Liver (tissue), 8 donors: ENCODE measurements at regions not wholly inside any gene's neighbourhood (a gene's known extent, or its start where the extent isn't known, plus 50 kb on each side); places are given as distances from the start of the nearest gene placed in this dataset.
A peak's percentile ranks its signal among the peaks of the same experiment; 100 is the strongest.

Source experiments
- DNase-seq: peaks from one replicate; pipeline ENCODE4 v3.0.0-alpha.2; 2017; ENCODE audit warnings: low spot score
- H3K27ac ChIP-seq, 2 donors: one replicate each; pipeline ENCODE4 v1.7.0; 2013; ENCODE audit warnings: inconsistent platforms in 2 of 2, low read length in 2 of 2, control low read depth in 1 of 2, low read depth in 1 of 2, mild to moderate bottlenecking in 1 of 2
- H3K27me3 ChIP-seq, 4 donors: one replicate each; pipeline versions ENCODE4 v1.6.1 to v1.7.0; 2013; ENCODE audit warnings: low read length in 3 of 4, inconsistent platforms in 1 of 4, mild to moderate bottlenecking in 1 of 4, moderate library complexity in 1 of 4; ENCODE audit not compliant: control insufficient read depth in 4 of 4, insufficient read depth in 4 of 4
- H3K36me3 ChIP-seq, 4 donors: one replicate each; pipeline versions ENCODE4 v1.6.1 to v1.7.0; 2013; ENCODE audit warnings: low read length in 3 of 4, mild to moderate bottlenecking in 3 of 4, low read depth in 1 of 4, moderate library complexity in 1 of 4; ENCODE audit not compliant: control insufficient read depth in 4 of 4, insufficient read depth in 3 of 4
- H3K4me1 ChIP-seq, 4 donors: one replicate each; pipeline versions ENCODE4 v1.6.1 to v1.7.0; 2013; ENCODE audit warnings: low read length in 3 of 4, mild to moderate bottlenecking in 3 of 4, moderate library complexity in 1 of 4; ENCODE audit not compliant: control insufficient read depth in 4 of 4, insufficient read depth in 4 of 4
- H3K4me3 ChIP-seq, 3 donors: one replicate each; pipeline versions ENCODE4 v1.6.1 to v1.7.0; 2013; ENCODE audit warnings: low read length in 3 of 3, control low read depth in 1 of 3, low read depth in 1 of 3, mild to moderate bottlenecking in 1 of 3
- H3K9ac ChIP-seq, 2 donors: one replicate each; pipeline ENCODE4 v1.7.0; 2013; ENCODE audit warnings: low read length in 2 of 2, mild to moderate bottlenecking in 2 of 2, moderate library complexity in 2 of 2, control low read depth in 1 of 2, low read depth in 1 of 2
- H3K9me3 ChIP-seq, 4 donors: one replicate each; pipeline versions ENCODE4 v1.6.1 to v1.7.0; 2013; ENCODE audit warnings: low read length in 3 of 4; ENCODE audit not compliant: control insufficient read depth in 4 of 4
- EGR1 ChIP-seq, 2 donors: IDR thresholded peaks; 2 replicates each; pipeline ENCODE4 v1.6.1; 2016 to 2018; ENCODE audit warnings: antibody characterized with exemption in 2 of 2, low read depth in 2 of 2
- FOXA1 ChIP-seq: IDR thresholded peaks from 2 replicates; pipeline ENCODE4 v1.6.1; 2016; ENCODE audit warnings: antibody characterized with exemption
- FOXA2 ChIP-seq: IDR thresholded peaks from 2 replicates; pipeline ENCODE4 v1.6.1; 2016; ENCODE audit warnings: antibody characterized with exemption
- GABPA ChIP-seq, 2 donors: IDR thresholded peaks in 1 of 2; conservative IDR thresholded peaks in 1 of 2; 2 replicates each; pipeline ENCODE4 v1.6.1; 2016; ENCODE audit warnings: antibody characterized with exemption in 2 of 2, mild to moderate bottlenecking in 1 of 2, moderate library complexity in 1 of 2
- HNF4A ChIP-seq, 2 donors: conservative IDR thresholded peaks; 2 replicates each; pipeline ENCODE4 v1.6.1; 2016; ENCODE audit warnings: antibody characterized with exemption in 2 of 2, mild to moderate bottlenecking in 2 of 2
- HNF4G ChIP-seq: IDR thresholded peaks from 2 replicates; pipeline ENCODE4 v1.6.1; 2016; ENCODE audit warnings: antibody characterized with exemption
- JUND ChIP-seq, 2 donors: IDR thresholded peaks; 2 replicates each; pipeline ENCODE4 v1.6.1; 2016; ENCODE audit warnings: antibody characterized with exemption in 2 of 2
- NR2F2 ChIP-seq: IDR thresholded peaks from 2 replicates; pipeline ENCODE4 v1.6.1; 2016; ENCODE audit warnings: antibody characterized with exemption
- RAD21 ChIP-seq, 2 donors: IDR thresholded peaks; 2 replicates each; pipeline ENCODE4 v1.6.1; 2016; ENCODE audit warnings: antibody characterized with exemption in 2 of 2, mild to moderate bottlenecking in 2 of 2
- RXRA ChIP-seq, 2 donors: IDR thresholded peaks; 2 replicates each; pipeline ENCODE4 v1.6.1; 2017 to 2018; ENCODE audit warnings: antibody characterized with exemption in 2 of 2, mild to moderate bottlenecking in 1 of 2
- SP1 ChIP-seq: IDR thresholded peaks from 2 replicates; pipeline ENCODE4 v1.6.1; 2018; ENCODE audit warnings: antibody characterized with exemption, mild to moderate bottlenecking
- TAF1 ChIP-seq: conservative IDR thresholded peaks from 2 replicates; pipeline ENCODE4 v1.6.1; 2016; ENCODE audit warnings: antibody characterized with exemption, mild to moderate bottlenecking
- YY1 ChIP-seq: IDR thresholded peaks from 2 replicates; pipeline ENCODE4 v1.6.1; 2016; ENCODE audit warnings: antibody characterized with exemption, mild to moderate bottlenecking
- WGBS: extraction: QIAGEN DNeasy Blood & Tissue Kit; methylation state at CpG from one replicate; pipeline ENCODE4 v1.1.7; 2013; 5-methylcytosine and 5-hydroxymethylcytosine counted together
- TF ChIP-seq, protein P1 (sequence below): IDR thresholded peaks from 2 replicates; pipeline ENCODE4 v1.6.1; 2016; ENCODE audit warnings: antibody characterized with exemption
- TF ChIP-seq, protein P2 (sequence below): IDR thresholded peaks from 2 replicates; pipeline ENCODE4 v1.6.1; 2016; ENCODE audit warnings: antibody characterized with exemption
- TF ChIP-seq, protein P3 (sequence below): fragments of 150-350 bp; IDR thresholded peaks from 2 replicates; pipeline ENCODE4 v1.5.1; 2017; ENCODE audit warnings: improper control_type of control experiment, low read depth, low read length; ENCODE audit not compliant: missing input control
- TF ChIP-seq, protein P4 (sequence below): IDR thresholded peaks from 2 replicates; pipeline ENCODE4 v1.6.1; 2016; ENCODE audit warnings: antibody characterized with exemption, mild to moderate bottlenecking
- TF ChIP-seq, protein P5 (sequence below): IDR thresholded peaks from 2 replicates; pipeline ENCODE4 v1.6.1; 2016; ENCODE audit warnings: antibody characterized with exemption
- donor health status: healthy.
- donor health status: healthy.
- donor health status: healthy.
- donor health status: healthy.
- donor health status: healthy.

DNA sequence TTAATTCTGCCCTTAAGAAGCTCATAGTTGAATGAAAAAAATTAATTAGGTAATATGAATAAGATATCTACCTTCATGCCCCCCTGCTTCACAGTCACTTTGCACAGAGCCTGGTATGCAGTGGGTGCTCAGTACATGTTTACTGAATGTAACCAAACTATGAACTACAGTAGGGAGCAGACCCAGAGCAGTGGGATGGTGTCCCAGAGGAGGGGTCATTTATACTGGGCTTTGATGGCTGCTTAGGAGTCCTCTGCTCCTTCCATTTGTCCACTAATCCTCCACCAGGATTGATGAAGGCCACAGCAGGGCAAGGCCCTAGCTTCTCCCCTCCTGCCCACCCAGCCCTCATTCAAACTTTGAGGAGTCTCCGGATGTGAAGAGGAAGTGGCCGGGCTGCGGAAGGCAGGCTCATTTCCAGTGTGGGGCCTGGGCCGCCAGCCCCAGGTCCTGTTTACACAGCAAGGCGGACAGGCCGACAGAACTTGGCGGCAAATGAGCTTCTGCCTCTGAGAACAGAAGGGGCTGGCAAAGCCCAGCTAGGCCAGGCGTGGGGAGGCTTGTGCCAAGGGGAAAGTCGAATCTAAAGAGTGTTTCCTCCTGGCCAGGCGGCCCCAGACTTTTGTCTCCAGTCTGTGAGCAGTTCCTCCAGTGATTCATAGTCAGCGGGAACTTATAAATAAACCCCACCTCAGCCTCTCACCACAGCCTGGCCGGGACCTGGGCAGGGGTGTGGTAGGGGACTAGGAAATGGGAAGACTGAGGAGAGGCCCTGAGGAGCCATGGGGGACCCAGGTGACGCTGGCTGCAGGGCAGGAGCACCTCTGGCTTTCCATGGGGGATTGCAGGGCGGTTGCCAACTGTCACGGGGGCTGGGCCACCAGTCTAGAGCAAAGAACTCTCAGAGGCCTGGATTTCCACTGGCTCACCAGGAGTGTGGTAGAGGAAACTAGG lies 51.6 kb upstream of the LCTL start:
- peak overlapping the region; percentile 88 to 93 for H3K27ac ChIP-seq
- DNase-seq: no peak
- peak overlapping the region; percentile 44 to 47 for H3K9ac ChIP-seq
- no peak overlapping the region for H3K4me3 ChIP-seq
- 12% methylated on average over 15 of the region's 15 CpGs for WGBS
- H3K4me1 ChIP-seq: peaks cover 14 to 34% (median 24%) of the 10 kb centered on the region in 4 donors
- TF ChIP-seq, protein P1, sequence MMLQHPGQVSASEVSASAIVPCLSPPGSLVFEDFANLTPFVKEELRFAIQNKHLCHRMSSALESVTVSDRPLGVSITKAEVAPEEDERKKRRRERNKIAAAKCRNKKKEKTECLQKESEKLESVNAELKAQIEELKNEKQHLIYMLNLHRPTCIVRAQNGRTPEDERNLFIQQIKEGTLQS: no peak
- TF ChIP-seq YY1 (peak; percentile 54), JUND (IDR thresholded peaks at IDR 0.05) (peak in 1 of 2 donors; percentile 59), HNF4G (no peak), FOXA1 (peak; percentile 81), SP1 (peak; percentile 77), RAD21 (IDR thresholded peaks at IDR 0.05) (peak; percentile 37 to 62), HNF4A (conservative IDR thresholded peaks at IDR 0.05) (peak in 1 of 2 donors; percentile 44), GABPA (IDR thresholded peaks at IDR 0.05 in 1 of 2, conservative IDR thresholded peaks at IDR 0.05 in 1 of 2) (no peak), NR2F2 (peak; percentile 79), TAF1 (no peak), EGR1 (IDR thresholded peaks at IDR 0.05; ENCODE audit: low read depth in 2 of 2) (peak; percentile 42 to 56), RXRA (IDR thresholded peaks at IDR 0.05) (peak; percentile 50 to 57), FOXA2 (peak; percentile 91)
- TF ChIP-seq, protein P2, sequence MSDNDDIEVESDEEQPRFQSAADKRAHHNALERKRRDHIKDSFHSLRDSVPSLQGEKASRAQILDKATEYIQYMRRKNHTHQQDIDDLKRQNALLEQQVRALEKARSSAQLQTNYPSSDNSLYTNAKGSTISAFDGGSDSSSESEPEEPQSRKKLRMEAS: peak; percentile 88
- TF ChIP-seq, protein P3, sequence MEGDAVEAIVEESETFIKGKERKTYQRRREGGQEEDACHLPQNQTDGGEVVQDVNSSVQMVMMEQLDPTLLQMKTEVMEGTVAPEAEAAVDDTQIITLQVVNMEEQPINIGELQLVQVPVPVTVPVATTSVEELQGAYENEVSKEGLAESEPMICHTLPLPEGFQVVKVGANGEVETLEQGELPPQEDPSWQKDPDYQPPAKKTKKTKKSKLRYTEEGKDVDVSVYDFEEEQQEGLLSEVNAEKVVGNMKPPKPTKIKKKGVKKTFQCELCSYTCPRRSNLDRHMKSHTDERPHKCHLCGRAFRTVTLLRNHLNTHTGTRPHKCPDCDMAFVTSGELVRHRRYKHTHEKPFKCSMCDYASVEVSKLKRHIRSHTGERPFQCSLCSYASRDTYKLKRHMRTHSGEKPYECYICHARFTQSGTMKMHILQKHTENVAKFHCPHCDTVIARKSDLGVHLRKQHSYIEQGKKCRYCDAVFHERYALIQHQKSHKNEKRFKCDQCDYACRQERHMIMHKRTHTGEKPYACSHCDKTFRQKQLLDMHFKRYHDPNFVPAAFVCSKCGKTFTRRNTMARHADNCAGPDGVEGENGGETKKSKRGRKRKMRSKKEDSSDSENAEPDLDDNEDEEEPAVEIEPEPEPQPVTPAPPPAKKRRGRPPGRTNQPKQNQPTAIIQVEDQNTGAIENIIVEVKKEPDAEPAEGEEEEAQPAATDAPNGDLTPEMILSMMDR: no peak
- TF ChIP-seq, protein P4, sequence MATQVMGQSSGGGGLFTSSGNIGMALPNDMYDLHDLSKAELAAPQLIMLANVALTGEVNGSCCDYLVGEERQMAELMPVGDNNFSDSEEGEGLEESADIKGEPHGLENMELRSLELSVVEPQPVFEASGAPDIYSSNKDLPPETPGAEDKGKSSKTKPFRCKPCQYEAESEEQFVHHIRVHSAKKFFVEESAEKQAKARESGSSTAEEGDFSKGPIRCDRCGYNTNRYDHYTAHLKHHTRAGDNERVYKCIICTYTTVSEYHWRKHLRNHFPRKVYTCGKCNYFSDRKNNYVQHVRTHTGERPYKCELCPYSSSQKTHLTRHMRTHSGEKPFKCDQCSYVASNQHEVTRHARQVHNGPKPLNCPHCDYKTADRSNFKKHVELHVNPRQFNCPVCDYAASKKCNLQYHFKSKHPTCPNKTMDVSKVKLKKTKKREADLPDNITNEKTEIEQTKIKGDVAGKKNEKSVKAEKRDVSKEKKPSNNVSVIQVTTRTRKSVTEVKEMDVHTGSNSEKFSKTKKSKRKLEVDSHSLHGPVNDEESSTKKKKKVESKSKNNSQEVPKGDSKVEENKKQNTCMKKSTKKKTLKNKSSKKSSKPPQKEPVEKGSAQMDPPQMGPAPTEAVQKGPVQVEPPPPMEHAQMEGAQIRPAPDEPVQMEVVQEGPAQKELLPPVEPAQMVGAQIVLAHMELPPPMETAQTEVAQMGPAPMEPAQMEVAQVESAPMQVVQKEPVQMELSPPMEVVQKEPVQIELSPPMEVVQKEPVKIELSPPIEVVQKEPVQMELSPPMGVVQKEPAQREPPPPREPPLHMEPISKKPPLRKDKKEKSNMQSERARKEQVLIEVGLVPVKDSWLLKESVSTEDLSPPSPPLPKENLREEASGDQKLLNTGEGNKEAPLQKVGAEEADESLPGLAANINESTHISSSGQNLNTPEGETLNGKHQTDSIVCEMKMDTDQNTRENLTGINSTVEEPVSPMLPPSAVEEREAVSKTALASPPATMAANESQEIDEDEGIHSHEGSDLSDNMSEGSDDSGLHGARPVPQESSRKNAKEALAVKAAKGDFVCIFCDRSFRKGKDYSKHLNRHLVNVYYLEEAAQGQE: peak; percentile 27
- TF ChIP-seq, protein P5, sequence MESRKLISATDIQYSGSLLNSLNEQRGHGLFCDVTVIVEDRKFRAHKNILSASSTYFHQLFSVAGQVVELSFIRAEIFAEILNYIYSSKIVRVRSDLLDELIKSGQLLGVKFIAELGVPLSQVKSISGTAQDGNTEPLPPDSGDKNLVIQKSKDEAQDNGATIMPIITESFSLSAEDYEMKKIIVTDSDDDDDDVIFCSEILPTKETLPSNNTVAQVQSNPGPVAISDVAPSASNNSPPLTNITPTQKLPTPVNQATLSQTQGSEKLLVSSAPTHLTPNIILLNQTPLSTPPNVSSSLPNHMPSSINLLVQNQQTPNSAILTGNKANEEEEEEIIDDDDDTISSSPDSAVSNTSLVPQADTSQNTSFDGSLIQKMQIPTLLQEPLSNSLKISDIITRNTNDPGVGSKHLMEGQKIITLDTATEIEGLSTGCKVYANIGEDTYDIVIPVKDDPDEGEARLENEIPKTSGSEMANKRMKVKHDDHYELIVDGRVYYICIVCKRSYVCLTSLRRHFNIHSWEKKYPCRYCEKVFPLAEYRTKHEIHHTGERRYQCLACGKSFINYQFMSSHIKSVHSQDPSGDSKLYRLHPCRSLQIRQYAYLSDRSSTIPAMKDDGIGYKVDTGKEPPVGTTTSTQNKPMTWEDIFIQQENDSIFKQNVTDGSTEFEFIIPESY: no peak
- H3K36me3 ChIP-seq: no peaks in the 10 kb centered on the region
- H3K27me3 ChIP-seq: no peaks in the 10 kb centered on the region
- H3K9me3 ChIP-seq: no peaks in the 10 kb centered on the region
